ENCODE measurements at regions not wholly inside any gene's neighbourhood (a gene's known extent, or its start where the extent isn't known, plus 50 kb on each side); places are given as distances from the start of the nearest gene placed in this dataset.

- TF ChIP-seq, protein P1, sequence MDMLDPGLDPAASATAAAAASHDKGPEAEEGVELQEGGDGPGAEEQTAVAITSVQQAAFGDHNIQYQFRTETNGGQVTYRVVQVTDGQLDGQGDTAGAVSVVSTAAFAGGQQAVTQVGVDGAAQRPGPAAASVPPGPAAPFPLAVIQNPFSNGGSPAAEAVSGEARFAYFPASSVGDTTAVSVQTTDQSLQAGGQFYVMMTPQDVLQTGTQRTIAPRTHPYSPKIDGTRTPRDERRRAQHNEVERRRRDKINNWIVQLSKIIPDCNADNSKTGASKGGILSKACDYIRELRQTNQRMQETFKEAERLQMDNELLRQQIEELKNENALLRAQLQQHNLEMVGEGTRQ (CRISPR knock-in tag; IDR thresholded peaks at IDR 0.05), result no peak
- TF ChIP-seq, protein P2, sequence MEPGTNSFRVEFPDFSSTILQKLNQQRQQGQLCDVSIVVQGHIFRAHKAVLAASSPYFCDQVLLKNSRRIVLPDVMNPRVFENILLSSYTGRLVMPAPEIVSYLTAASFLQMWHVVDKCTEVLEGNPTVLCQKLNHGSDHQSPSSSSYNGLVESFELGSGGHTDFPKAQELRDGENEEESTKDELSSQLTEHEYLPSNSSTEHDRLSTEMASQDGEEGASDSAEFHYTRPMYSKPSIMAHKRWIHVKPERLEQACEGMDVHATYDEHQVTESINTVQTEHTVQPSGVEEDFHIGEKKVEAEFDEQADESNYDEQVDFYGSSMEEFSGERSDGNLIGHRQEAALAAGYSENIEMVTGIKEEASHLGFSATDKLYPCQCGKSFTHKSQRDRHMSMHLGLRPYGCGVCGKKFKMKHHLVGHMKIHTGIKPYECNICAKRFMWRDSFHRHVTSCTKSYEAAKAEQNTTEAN (CRISPR knock-in tag; IDR thresholded peaks at IDR 0.05), result no peak
Observed at GRCh38 chr21:28257276-28257675, 735.4 kb downstream of the LTN1 start (continued).

GRCh38 chr21:28256837-28257236, 735.8 kb downstream of the LTN1 start:
- ChIA-PET POLR2A (no interaction called here), CTCF (no interaction called here)
- H3K9me3 Mint-ChIP-seq, result no peaks in the 10 kb centered on the region
- no peak overlapping the region for H3K27ac Mint-ChIP-seq
- H3K4me1 Mint-ChIP-seq, result peaks cover 11% of the 10 kb centered on the region
- no peaks in the 10 kb centered on the region for H3K27me3 Mint-ChIP-seq (ENCODE audit: low read depth)
- ATAC-seq (no peak), DNase-seq (ENCODE audit: low spot score) (no peak)
- H3K36me3 Mint-ChIP-seq, result no peaks in the 10 kb centered on the region
- H3K4me3 Mint-ChIP-seq, result no peak overlapping the region
- TF ChIP-seq CDX4 (CRISPR knock-in tag; IDR thresholded peaks at IDR 0.05; ENCODE audit: borderline replicate concordance), result no peak
- TF ChIP-seq CREM (CRISPR knock-in tag; IDR thresholded peaks at IDR 0.05), result no peak
- no peak for TF ChIP-seq ESRRA (CRISPR knock-in tag; IDR thresholded peaks at IDR 0.05; ENCODE audit: borderline replicate concordance)
- no peak for TF ChIP-seq FOXP4 (CRISPR knock-in tag; IDR thresholded peaks at IDR 0.05)
- TF ChIP-seq, protein P3, sequence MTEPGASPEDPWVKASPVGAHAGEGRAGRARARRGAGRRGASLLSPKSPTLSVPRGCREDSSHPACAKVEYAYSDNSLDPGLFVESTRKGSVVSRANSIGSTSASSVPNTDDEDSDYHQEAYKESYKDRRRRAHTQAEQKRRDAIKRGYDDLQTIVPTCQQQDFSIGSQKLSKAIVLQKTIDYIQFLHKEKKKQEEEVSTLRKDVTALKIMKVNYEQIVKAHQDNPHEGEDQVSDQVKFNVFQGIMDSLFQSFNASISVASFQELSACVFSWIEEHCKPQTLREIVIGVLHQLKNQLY (CRISPR knock-in tag; IDR thresholded peaks at IDR 0.05), result no peak
- TF ChIP-seq NFYB (CRISPR knock-in tag; conservative IDR thresholded peaks at IDR 0.05; ENCODE audit: low read depth), result no peak
- TF ChIP-seq FOXK1 (CRISPR knock-in tag; IDR thresholded peaks at IDR 0.05), result no peak
- no peak for TF ChIP-seq MYBL2 (CRISPR knock-in tag; IDR thresholded peaks at IDR 0.05)

GRCh38 chr21:28256420-28256831, 736.3 kb downstream of the LTN1 start:
- CTCF ChIA-PET, result no interaction called here

DNA sequence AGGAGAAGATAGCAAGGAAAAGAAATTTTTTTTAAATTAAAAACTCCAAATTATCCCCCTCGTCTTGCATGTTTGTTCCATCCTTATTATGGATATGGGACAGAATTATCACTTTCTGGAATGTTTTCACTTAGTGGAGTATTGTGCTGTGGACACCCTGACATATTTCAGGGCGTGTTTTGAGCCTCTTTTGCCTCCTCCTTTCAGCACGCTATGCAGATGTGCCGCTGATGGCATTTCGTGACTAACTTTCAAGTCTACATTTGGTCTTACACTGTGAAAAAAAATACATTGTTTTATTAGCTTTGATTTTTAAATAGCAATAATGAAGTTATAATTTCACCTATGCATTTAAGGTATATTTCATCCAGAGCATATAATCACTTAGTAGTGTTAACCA, 738.7 kb downstream of the LTN1 start:
- TF ChIP-seq NR1H2 (CRISPR knock-in tag; IDR thresholded peaks at IDR 0.05), result no peak
- ChIA-PET POLR2A (no interaction called here), CTCF (no interaction called here)
- no peaks in the 10 kb centered on the region for H3K9me3 Mint-ChIP-seq
- no peak overlapping the region for H3K4me3 Mint-ChIP-seq
- no peaks in the 10 kb centered on the region for H3K36me3 Mint-ChIP-seq
- no peaks in the 10 kb centered on the region for H3K27me3 Mint-ChIP-seq (ENCODE audit: low read depth)
- no peak overlapping the region for H3K27ac Mint-ChIP-seq
- ATAC-seq, result no peak
- DNase-seq (ENCODE audit: low spot score), result no peak
- peaks cover 24% of the 10 kb centered on the region for H3K4me1 Mint-ChIP-seq

More at GRCh38 chr21:28256420-28256831, 736.3 kb downstream of the LTN1 start:
- H3K9me3 Mint-ChIP-seq, result no peaks in the 10 kb centered on the region
- no peak for ATAC-seq
- H3K4me3 Mint-ChIP-seq, result no peak overlapping the region
- DNase-seq (ENCODE audit: low spot score), result no peak
- no peaks in the 10 kb centered on the region for H3K27me3 Mint-ChIP-seq (ENCODE audit: low read depth)
- no peak overlapping the region for H3K27ac Mint-ChIP-seq
- POLR2A ChIA-PET, result no interaction called here
- peaks cover 11% of the 10 kb centered on the region for H3K4me1 Mint-ChIP-seq
- no peak for TF ChIP-seq FOXK1 (CRISPR knock-in tag; IDR thresholded peaks at IDR 0.05)
- TF ChIP-seq, protein P4, sequence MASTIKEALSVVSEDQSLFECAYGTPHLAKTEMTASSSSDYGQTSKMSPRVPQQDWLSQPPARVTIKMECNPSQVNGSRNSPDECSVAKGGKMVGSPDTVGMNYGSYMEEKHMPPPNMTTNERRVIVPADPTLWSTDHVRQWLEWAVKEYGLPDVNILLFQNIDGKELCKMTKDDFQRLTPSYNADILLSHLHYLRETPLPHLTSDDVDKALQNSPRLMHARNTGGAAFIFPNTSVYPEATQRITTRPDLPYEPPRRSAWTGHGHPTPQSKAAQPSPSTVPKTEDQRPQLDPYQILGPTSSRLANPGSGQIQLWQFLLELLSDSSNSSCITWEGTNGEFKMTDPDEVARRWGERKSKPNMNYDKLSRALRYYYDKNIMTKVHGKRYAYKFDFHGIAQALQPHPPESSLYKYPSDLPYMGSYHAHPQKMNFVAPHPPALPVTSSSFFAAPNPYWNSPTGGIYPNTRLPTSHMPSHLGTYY (CRISPR knock-in tag; IDR thresholded peaks at IDR 0.05), result no peak
- no peak for TF ChIP-seq PRRX2 (CRISPR knock-in tag; IDR thresholded peaks at IDR 0.05)
- TF ChIP-seq GRHL2 (CRISPR knock-in tag; IDR thresholded peaks at IDR 0.05; ENCODE audit: insufficient replicate concordance, severe bottlenecking), result no peak
- H3K36me3 Mint-ChIP-seq, result no peaks in the 10 kb centered on the region
